ENCODE measurements at regions not wholly inside any gene's neighbourhood (a gene's known extent, or its start where the extent isn't known, plus 50 kb on each side); places are given as distances from the start of the nearest gene placed in this dataset.

GRCh38 chr2:31666878-31667277, 86.1 kb upstream of the SRD5A2 start:
- Histone ChIP-seq H3K9me3 (ENCODE audit: low read depth, low read length) (no peaks in the 10 kb centered on the region), H3K27ac (ENCODE audit: low read depth, low read length) (no peak overlapping the region), H3K36me3 (ENCODE audit: insufficient read depth, low read length) (no peaks in the 10 kb centered on the region), H3K79me2 (ENCODE audit: insufficient read depth, low read length) (no peaks in the 10 kb centered on the region), H3K27me3 (ENCODE audit: insufficient read depth, low read length) (no peaks in the 10 kb centered on the region), H2AFZ (ENCODE audit: low read length) (no peak overlapping the region), H3K4me1 (ENCODE audit: insufficient read depth, low read length) (no peaks in the 10 kb centered on the region), H3K4me2 (ENCODE audit: insufficient read depth, low read length) (no peak overlapping the region), H4K20me1 (ENCODE audit: insufficient read depth, low read length) (no peaks in the 10 kb centered on the region), H3K4me3 (ENCODE audit: insufficient read depth, low read length) (no peak overlapping the region)
- TF ChIP-seq CTCF (IDR thresholded peaks at IDR 0.05; ENCODE audit: extremely low read depth, low read depth, low read length) = no peak
- DNase-seq (ENCODE audit: insufficient read length, low spot score, missing footprints) = no peak

- H2AFZ ChIP-seq (ENCODE audit: low read length) = no peak overlapping the region
- no peaks in the 10 kb centered on the region for H4K20me1 ChIP-seq (ENCODE audit: insufficient read depth, low read length)
- H3K36me3 ChIP-seq (ENCODE audit: insufficient read depth, low read length) = no peaks in the 10 kb centered on the region
- H3K27me3 ChIP-seq (ENCODE audit: insufficient read depth, low read length) = no peaks in the 10 kb centered on the region
- H3K79me2 ChIP-seq (ENCODE audit: insufficient read depth, low read length) = no peaks in the 10 kb centered on the region
- TF ChIP-seq CTCF (IDR thresholded peaks at IDR 0.05; ENCODE audit: extremely low read depth, low read depth, low read length) = no peak
- no peak overlapping the region for H3K4me3 ChIP-seq (ENCODE audit: insufficient read depth, low read length)
- H3K4me1 ChIP-seq (ENCODE audit: insufficient read depth, low read length) = no peaks in the 10 kb centered on the region
- H3K27ac ChIP-seq (ENCODE audit: low read depth, low read length) = no peak overlapping the region
- no peaks in the 10 kb centered on the region for H3K9me3 ChIP-seq (ENCODE audit: low read depth, low read length)
- no peak overlapping the region for H3K4me2 ChIP-seq (ENCODE audit: insufficient read depth, low read length)
- no peak for DNase-seq (ENCODE audit: insufficient read length, low spot score, missing footprints)
Observed at GRCh38 chr2:31664949-31665724, 84.4 kb upstream of the SRD5A2 start.

- TF ChIP-seq CTCF (IDR thresholded peaks at IDR 0.05; ENCODE audit: extremely low read depth, low read depth, low read length) = no peak
- no peaks in the 10 kb centered on the region for H4K20me1 ChIP-seq (ENCODE audit: insufficient read depth, low read length)
- no peak overlapping the region for H3K4me3 ChIP-seq (ENCODE audit: insufficient read depth, low read length)
Observed at GRCh38 chr2:31660812-31661335, 80.1 kb upstream of the SRD5A2 start.

GRCh38 chr2:31660165-31660564, 79.4 kb upstream of the SRD5A2 start:
- H3K79me2 ChIP-seq (ENCODE audit: insufficient read depth, low read length) = no peaks in the 10 kb centered on the region
- no peaks in the 10 kb centered on the region for H4K20me1 ChIP-seq (ENCODE audit: insufficient read depth, low read length)
- DNase-seq (ENCODE audit: insufficient read length, low spot score, missing footprints) = no peak
- no peaks in the 10 kb centered on the region for H3K27me3 ChIP-seq (ENCODE audit: insufficient read depth, low read length)
- no peak overlapping the region for H3K27ac ChIP-seq (ENCODE audit: low read depth, low read length)
- H3K9me3 ChIP-seq (ENCODE audit: low read depth, low read length) = no peaks in the 10 kb centered on the region
- no peak overlapping the region for H3K4me3 ChIP-seq (ENCODE audit: insufficient read depth, low read length)
- no peak overlapping the region for H2AFZ ChIP-seq (ENCODE audit: low read length)
- H3K4me2 ChIP-seq (ENCODE audit: insufficient read depth, low read length) = no peak overlapping the region
- no peaks in the 10 kb centered on the region for H3K4me1 ChIP-seq (ENCODE audit: insufficient read depth, low read length)
- H3K36me3 ChIP-seq (ENCODE audit: insufficient read depth, low read length) = no peaks in the 10 kb centered on the region
- no peak for TF ChIP-seq CTCF (IDR thresholded peaks at IDR 0.05; ENCODE audit: extremely low read depth, low read depth, low read length)

More at GRCh38 chr2:31660812-31661335, 80.1 kb upstream of the SRD5A2 start:
- H3K9me3 ChIP-seq (ENCODE audit: low read depth, low read length) = no peaks in the 10 kb centered on the region
- H2AFZ ChIP-seq (ENCODE audit: low read length) = no peak overlapping the region
- no peak overlapping the region for H3K27ac ChIP-seq (ENCODE audit: low read depth, low read length)
- no peak for DNase-seq (ENCODE audit: insufficient read length, low spot score, missing footprints)
- H3K27me3 ChIP-seq (ENCODE audit: insufficient read depth, low read length) = no peaks in the 10 kb centered on the region
- H3K79me2 ChIP-seq (ENCODE audit: insufficient read depth, low read length) = no peaks in the 10 kb centered on the region
- no peak overlapping the region for H3K4me2 ChIP-seq (ENCODE audit: insufficient read depth, low read length)
- no peaks in the 10 kb centered on the region for H3K36me3 ChIP-seq (ENCODE audit: insufficient read depth, low read length)
- no peaks in the 10 kb centered on the region for H3K4me1 ChIP-seq (ENCODE audit: insufficient read depth, low read length)

All from osteoblast (primary cell).